HepG2 (cell line): ENCODE measurements at regions not wholly inside any gene's neighbourhood (a gene's known extent, or its start where the extent isn't known, plus 50 kb on each side); places are given as distances from the start of the nearest gene placed in this dataset.

Source experiments
- ATAC-seq: fragments of 200-7000 bp; cut with Tn5 transposase; 3 replicates; pipeline ENCODE4 v1.9.1; 2020; ENCODE audit warnings: mild to moderate bottlenecking, moderate library complexity
- BruUV-seq: library from RNA; stranded (reverse); fragments of 400-500 nt; replicated peaks from 2 replicates; lab custom pipeline; 2021; lab: Mats Ljungman, UMichigan
- CTCF ChIA-PET: fragments of 300-600 bp; formaldehyde crosslinking; extraction: SDS; loops from one replicate; lab custom pipeline; 2021; ENCODE audit warnings: low total read pairs, inconsistent platforms, low intra/inter-chr PET ratio; lab: Yijun Ruan, JAX
- POLR2A ChIA-PET: fragments of 350-600 bp; sonication (Branson Sonifier 250); formaldehyde crosslinking; loops from one replicate; lab custom pipeline; 2020; ENCODE audit warnings: antibody characterized with exemption, inconsistent platforms; lab: Yijun Ruan, JAX
- DNase-seq: peaks from one replicate; pipeline ENCODE4 v3.0.0-alpha.2; 2015; ENCODE audit warnings: low spot score
- FAIRE-seq: peaks from 3 replicates; lab custom pipeline; 2011; peaks lifted over from hg19 to GRCh38; lab: Jason Lieb, UNC
- H2AFZ ChIP-seq: one replicate; pipeline ENCODE4 v1.6.1; 2011; ENCODE audit warnings: low read length, inconsistent platforms
- H3K27ac ChIP-seq: fragments of 300-600 bp; 3 replicates; pipeline ENCODE4 v1.8.0; 2011; ENCODE audit warnings: mixed run types, mild to moderate bottlenecking, mixed read lengths, low read length, inconsistent platforms; ENCODE audit not compliant: insufficient read depth; ENCODE audit errors: extremely low read length
- H3K27me3 ChIP-seq, 2 experiments: fragments of 200-600 bp in 1 of 2; 2 replicates in 1 of 2; 3 replicates in 1 of 2; pipeline versions ENCODE4 v1.6.0 to v1.8.0; 2011; ENCODE audit warnings: low read length in 2 of 2, mild to moderate bottlenecking in 2 of 2, moderate library complexity in 2 of 2, inconsistent platforms in 1 of 2; ENCODE audit not compliant: insufficient read depth in 2 of 2, control insufficient read depth in 1 of 2
- H3K36me3 ChIP-seq, 2 experiments: fragments of 200-600 bp in 1 of 2; replicated peaks in 1 of 2; 2 replicates in 1 of 2; 3 replicates in 1 of 2; pipeline versions ENCODE4 v1.5.1 to v1.8.0; 2011; ENCODE audit warnings: low read length in 2 of 2, inconsistent platforms in 1 of 2; ENCODE audit not compliant: insufficient read depth in 2 of 2, control insufficient read depth in 1 of 2
- H3K4me1 ChIP-seq: 2 replicates; pipeline ENCODE4 v1.5.1; 2012; ENCODE audit warnings: low read length, inconsistent platforms; ENCODE audit not compliant: insufficient read depth
- H3K4me2 ChIP-seq: 2 replicates; pipeline ENCODE4 v1.6.0; 2011; ENCODE audit warnings: low read depth, low read length, inconsistent platforms
- H3K4me3 ChIP-seq, 3 experiments: fragments of 200-600 bp in 1 of 3; sonication (generic), shearing (Covaris generic) in 1 of 3; replicated peaks in 1 of 3; 2 replicates each; pipeline ENCODE4 v1.5.1; 2011 to 2016; ENCODE audit warnings: low read length in 3 of 3, inconsistent platforms in 2 of 3, low read depth in 2 of 3, mild to moderate bottlenecking in 2 of 3, control low read depth in 1 of 3, mixed read lengths in 1 of 3; ENCODE audit not compliant: insufficient read depth in 1 of 3
- H3K79me2 ChIP-seq: one replicate; pipeline ENCODE4 v1.6.1; 2011; ENCODE audit warnings: low read length, inconsistent platforms; ENCODE audit not compliant: insufficient read depth
- H3K9ac ChIP-seq: 2 replicates; pipeline ENCODE4 v1.6.0; 2011; ENCODE audit warnings: mild to moderate bottlenecking, low read depth, low read length, inconsistent platforms; ENCODE audit not compliant: insufficient read depth
- H3K9me3 ChIP-seq: 2 replicates; pipeline ENCODE4 v1.5.1; 2012; ENCODE audit warnings: mild to moderate bottlenecking, low read length
- H4K20me1 ChIP-seq: 2 replicates; pipeline ENCODE4 v1.6.0; 2011; ENCODE audit warnings: inconsistent platforms, mild to moderate bottlenecking, low read length, moderate library complexity; ENCODE audit not compliant: insufficient read depth
- ADNP ChIP-seq: sonication (generic); formaldehyde crosslinking; IDR thresholded peaks from 2 replicates; pipeline ENCODE4 v1.4.0; 2020; ENCODE audit warnings: missing genetic modification reagents
- DNMT1 ChIP-seq: sonication (generic); formaldehyde crosslinking; IDR thresholded peaks from 2 replicates; pipeline ENCODE4 v1.5.1; 2020; ENCODE audit warnings: mild to moderate bottlenecking, missing genetic modification reagents
- IRF2 ChIP-seq: IDR thresholded peaks from 2 replicates; pipeline ENCODE4 v1.6.1; 2018; ENCODE audit warnings: missing genetic modification reagents, missing compliant biosample characterization
- KDM2A ChIP-seq: sonication (generic); formaldehyde crosslinking; IDR thresholded peaks from 2 replicates; pipeline ENCODE4 v1.4.0; 2020; ENCODE audit warnings: low read depth, missing genetic modification reagents, borderline replicate concordance
- RNF2 ChIP-seq: fragments of 450-650 bp; conservative IDR thresholded peaks from 2 replicates; pipeline ENCODE4 v1.6.1; 2016; ENCODE audit warnings: low read depth
- SNAPC2 ChIP-seq: sonication (generic); formaldehyde crosslinking; IDR thresholded peaks from 2 replicates; pipeline ENCODE4 v1.8.1; 2022; ENCODE audit warnings: mild to moderate bottlenecking, missing genetic modification reagents
- ZNF12 ChIP-seq: sonication (generic); formaldehyde crosslinking; IDR thresholded peaks from 2 replicates; pipeline ENCODE4 v1.5.0; 2020; ENCODE audit warnings: missing genetic modification reagents
- ZNF143 ChIP-seq: sonication (generic); formaldehyde crosslinking; IDR thresholded peaks from 2 replicates; pipeline ENCODE4 v1.4.0; 2020; ENCODE audit warnings: missing genetic modification reagents
- ZNF263 ChIP-seq: sonication (generic); formaldehyde crosslinking; IDR thresholded peaks from 2 replicates; pipeline ENCODE4 v1.4.0; 2020; ENCODE audit warnings: missing genetic modification reagents
- ZNF839 ChIP-seq: sonication (generic); formaldehyde crosslinking; IDR thresholded peaks from 2 replicates; pipeline ENCODE4 v1.4.0; 2020; ENCODE audit warnings: missing genetic modification reagents, mild to moderate bottlenecking, borderline replicate concordance
- WGBS: methylation state at CpG from one replicate; pipeline ENCODE4 v1.1.6; 2017; ENCODE audit warnings: low lambda C conversion rate; 5-methylcytosine and 5-hydroxymethylcytosine counted together
- in situ Hi-C: cut with HindIII; loops from 2 replicates; pipeline ENCODE4 v1.10.0; 2017; ENCODE audit warnings: low pct_unique_long_range_greater_than_20kb; ENCODE audit not compliant: extremely low pct_ligation_motif_present
- intact Hi-C: fragments of 100-400 bp; cut with micrococcal nuclease; formaldehyde crosslinking; loops from one replicate; pipeline ENCODE4 v1.10.0; 2022; ENCODE audit not compliant: unreplicated experiment
- TF ChIP-seq, protein P1 (sequence below): sonication (generic); formaldehyde crosslinking; IDR thresholded peaks from one replicate; pipeline ENCODE4 v1.5.1; 2020; ENCODE audit warnings: mild to moderate bottlenecking, missing genetic modification reagents; ENCODE audit errors: not compliant biosample characterization
- TF ChIP-seq, protein P2 (sequence below): sonication (generic); formaldehyde crosslinking; IDR thresholded peaks from 2 replicates; pipeline ENCODE4 v1.9.0; 2021; ENCODE audit warnings: mild to moderate bottlenecking, missing genetic modification reagents

DNA sequence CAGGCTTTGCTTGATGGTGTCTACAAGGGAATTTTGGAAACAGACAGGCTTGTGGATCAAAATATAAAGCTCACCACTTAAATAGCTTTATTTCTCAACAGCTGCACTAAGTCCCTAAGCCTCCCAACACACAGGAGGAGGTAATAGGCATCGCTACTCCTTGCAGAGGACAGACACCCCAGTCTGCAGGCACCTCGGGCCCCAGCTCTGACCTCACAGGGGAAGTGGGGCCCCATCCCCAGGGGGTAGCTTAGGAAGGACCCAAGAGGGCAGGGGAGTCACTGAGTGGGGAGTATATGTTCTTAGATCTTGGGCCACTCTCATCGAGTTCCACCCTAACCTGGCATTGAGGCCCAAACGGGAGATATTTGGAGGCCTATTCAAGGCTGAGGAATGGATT, 66.7 kb upstream of the XPA start:
- intact Hi-C loops = no loop called here
- TF ChIP-seq ZNF143 (CRISPR knock-in tag) (no peak), ZNF839 (no peak), ZNF12 (no peak), ADNP (no peak), ZNF263 (CRISPR knock-in tag) (no peak), DNMT1 (CRISPR knock-in tag) (no peak), RNF2 (no peak), IRF2 (CRISPR knock-in tag) (no peak), KDM2A (CRISPR knock-in tag) (no peak), SNAPC2 (CRISPR knock-in tag) (no peak)
- TF ChIP-seq, protein P1, sequence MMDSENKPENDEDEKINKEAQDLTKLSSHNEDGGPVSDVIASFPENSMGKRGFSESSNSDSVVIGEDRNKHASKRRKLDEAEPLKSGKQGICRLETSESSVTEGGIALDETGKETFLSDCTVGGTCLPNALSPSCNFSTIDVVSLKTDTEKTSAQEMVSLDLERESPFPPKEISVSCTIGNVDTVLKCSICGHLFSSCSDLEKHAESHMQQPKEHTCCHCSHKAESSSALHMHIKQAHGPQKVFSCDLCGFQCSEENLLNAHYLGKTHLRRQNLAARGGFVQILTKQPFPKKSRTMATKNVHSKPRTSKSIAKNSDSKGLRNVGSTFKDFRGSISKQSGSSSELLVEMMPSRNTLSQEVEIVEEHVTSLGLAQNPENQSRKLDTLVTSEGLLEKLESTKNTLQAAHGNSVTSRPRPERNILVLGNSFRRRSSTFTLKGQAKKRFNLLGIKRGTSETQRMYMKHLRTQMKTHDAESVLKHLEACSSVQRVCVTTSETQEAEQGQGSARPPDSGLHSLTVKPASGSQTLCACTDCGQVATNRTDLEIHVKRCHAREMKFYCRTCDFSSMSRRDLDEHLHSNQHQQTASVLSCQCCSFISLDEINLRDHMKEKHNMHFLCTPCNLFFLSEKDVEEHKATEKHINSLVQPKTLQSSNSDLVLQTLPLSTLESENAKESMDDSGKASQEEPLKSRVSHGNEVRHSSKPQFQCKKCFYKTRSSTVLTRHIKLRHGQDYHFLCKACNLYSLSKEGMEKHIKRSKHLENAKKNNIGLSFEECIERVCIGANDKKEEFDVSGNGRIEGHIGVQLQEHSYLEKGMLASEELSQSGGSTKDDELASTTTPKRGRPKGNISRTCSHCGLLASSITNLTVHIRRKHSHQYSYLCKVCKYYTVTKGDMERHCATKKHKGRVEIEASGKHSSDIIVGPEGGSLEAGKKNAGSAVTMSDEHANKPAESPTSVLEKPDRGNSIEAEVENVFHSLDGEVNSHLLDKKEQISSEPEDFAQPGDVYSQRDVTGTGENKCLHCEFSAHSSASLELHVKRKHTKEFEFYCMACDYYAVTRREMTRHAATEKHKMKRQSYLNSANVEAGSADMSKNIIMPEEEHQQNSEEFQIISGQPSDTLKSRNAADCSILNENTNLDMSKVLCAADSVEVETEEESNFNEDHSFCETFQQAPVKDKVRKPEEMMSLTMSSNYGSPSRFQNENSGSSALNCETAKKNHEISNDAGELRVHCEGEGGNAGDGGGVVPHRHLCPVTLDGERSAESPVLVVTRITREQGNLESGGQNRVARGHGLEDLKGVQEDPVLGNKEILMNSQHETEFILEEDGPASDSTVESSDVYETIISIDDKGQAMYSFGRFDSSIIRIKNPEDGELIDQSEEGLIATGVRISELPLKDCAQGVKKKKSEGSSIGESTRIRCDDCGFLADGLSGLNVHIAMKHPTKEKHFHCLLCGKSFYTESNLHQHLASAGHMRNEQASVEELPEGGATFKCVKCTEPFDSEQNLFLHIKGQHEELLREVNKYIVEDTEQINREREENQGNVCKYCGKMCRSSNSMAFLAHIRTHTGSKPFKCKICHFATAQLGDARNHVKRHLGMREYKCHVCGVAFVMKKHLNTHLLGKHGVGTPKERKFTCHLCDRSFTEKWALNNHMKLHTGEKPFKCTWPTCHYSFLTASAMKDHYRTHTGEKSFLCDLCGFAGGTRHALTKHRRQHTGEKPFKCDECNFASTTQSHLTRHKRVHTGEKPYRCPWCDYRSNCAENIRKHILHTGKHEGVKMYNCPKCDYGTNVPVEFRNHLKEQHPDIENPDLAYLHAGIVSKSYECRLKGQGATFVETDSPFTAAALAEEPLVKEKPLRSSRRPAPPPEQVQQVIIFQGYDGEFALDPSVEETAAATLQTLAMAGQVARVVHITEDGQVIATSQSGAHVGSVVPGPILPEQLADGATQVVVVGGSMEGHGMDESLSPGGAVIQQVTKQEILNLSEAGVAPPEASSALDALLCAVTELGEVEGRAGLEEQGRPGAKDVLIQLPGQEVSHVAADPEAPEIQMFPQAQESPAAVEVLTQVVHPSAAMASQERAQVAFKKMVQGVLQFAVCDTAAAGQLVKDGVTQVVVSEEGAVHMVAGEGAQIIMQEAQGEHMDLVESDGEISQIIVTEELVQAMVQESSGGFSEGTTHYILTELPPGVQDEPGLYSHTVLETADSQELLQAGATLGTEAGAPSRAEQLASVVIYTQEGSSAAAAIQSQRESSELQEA = no peak
- TF ChIP-seq, protein P2, sequence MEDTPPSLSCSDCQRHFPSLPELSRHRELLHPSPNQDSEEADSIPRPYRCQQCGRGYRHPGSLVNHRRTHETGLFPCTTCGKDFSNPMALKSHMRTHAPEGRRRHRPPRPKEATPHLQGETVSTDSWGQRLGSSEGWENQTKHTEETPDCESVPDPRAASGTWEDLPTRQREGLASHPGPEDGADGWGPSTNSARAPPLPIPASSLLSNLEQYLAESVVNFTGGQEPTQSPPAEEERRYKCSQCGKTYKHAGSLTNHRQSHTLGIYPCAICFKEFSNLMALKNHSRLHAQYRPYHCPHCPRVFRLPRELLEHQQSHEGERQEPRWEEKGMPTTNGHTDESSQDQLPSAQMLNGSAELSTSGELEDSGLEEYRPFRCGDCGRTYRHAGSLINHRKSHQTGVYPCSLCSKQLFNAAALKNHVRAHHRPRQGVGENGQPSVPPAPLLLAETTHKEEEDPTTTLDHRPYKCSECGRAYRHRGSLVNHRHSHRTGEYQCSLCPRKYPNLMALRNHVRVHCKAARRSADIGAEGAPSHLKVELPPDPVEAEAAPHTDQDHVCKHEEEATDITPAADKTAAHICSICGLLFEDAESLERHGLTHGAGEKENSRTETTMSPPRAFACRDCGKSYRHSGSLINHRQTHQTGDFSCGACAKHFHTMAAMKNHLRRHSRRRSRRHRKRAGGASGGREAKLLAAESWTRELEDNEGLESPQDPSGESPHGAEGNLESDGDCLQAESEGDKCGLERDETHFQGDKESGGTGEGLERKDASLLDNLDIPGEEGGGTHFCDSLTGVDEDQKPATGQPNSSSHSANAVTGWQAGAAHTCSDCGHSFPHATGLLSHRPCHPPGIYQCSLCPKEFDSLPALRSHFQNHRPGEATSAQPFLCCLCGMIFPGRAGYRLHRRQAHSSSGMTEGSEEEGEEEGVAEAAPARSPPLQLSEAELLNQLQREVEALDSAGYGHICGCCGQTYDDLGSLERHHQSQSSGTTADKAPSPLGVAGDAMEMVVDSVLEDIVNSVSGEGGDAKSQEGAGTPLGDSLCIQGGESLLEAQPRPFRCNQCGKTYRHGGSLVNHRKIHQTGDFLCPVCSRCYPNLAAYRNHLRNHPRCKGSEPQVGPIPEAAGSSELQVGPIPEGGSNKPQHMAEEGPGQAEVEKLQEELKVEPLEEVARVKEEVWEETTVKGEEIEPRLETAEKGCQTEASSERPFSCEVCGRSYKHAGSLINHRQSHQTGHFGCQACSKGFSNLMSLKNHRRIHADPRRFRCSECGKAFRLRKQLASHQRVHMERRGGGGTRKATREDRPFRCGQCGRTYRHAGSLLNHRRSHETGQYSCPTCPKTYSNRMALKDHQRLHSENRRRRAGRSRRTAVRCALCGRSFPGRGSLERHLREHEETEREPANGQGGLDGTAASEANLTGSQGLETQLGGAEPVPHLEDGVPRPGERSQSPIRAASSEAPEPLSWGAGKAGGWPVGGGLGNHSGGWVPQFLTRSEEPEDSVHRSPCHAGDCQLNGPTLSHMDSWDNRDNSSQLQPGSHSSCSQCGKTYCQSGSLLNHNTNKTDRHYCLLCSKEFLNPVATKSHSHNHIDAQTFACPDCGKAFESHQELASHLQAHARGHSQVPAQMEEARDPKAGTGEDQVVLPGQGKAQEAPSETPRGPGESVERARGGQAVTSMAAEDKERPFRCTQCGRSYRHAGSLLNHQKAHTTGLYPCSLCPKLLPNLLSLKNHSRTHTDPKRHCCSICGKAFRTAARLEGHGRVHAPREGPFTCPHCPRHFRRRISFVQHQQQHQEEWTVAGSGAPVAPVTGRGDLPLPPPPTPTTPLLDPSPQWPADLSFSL = no peak

More for the DNA sequence above, 66.7 kb upstream of the XPA start:
- Histone ChIP-seq H3K4me3 (no peak overlapping the region), H3K9me3 (no peaks in the 10 kb centered on the region), H3K79me2 (no peaks in the 10 kb centered on the region), H3K27me3 (no peaks in the 10 kb centered on the region), H3K4me1 (peaks cover 39% of the 10 kb centered on the region), H3K36me3 (no peaks in the 10 kb centered on the region), H2AFZ (no peak overlapping the region), H3K9ac (no peak overlapping the region), H3K27ac (no peak overlapping the region), H4K20me1 (no peaks in the 10 kb centered on the region), H3K4me2 (no peak overlapping the region)
- FAIRE-seq (no peak), ATAC-seq (no peak), DNase-seq (no peak)
- POLR2A ChIA-PET = interaction anchor here (1.3 kb wide), 1 partner anchor 67 kb away, joined by 3 read pairs; the partner anchor contains the start of gene XPA
- 50% methylated on average over 2 of the region's 4 CpGs for WGBS
- BruUV-seq = no TSS peak
- CTCF ChIA-PET = no interaction called here
- in situ Hi-C loops = no loop called here
